Stimulated activated CD4-positive, alpha-beta T cell treated with anti-CD3 and anti-CD28 coated beads, TNF-alpha, amount 100 ng/mL, for 4 hours (primary cell): ENCODE measurements at regions not wholly inside any gene's neighbourhood (a gene's known extent, or its start where the extent isn't known, plus 50 kb on each side); places are given as distances from the start of the nearest gene placed in this dataset.
"Not testable (repeated sequence)": the region's sequence is repeated elsewhere in the genome, so short reads cannot be mapped to it uniquely, and the experiment has no call there.

Experiments
- DNase-seq, 3 experiments: peaks; one replicate each; pipeline ENCODE4 v3.0.0-alpha.2; 2020; ENCODE audit warnings: low read depth in 3 of 3

DNA sequence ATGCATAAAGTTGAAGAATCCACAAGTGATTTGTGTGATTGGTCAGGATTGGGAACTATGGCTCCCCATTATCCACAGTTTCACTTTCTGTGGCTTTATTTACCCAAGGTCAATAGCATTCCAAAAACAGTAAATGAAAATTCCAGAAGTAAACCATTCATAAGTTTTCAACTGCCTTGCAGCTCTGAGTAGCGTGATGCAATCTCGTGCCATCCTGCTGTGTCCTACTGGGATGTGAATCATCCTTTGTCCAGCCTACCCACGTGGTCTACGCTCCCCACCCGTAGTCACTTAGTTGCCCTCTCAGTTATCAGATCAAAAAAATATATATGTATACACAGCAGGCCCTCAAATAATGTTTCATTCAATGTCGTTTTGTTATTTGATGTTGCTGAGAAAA, 89.0 kb upstream of the DLGAP1 start:
- no peak for DNase-seq

DNA sequence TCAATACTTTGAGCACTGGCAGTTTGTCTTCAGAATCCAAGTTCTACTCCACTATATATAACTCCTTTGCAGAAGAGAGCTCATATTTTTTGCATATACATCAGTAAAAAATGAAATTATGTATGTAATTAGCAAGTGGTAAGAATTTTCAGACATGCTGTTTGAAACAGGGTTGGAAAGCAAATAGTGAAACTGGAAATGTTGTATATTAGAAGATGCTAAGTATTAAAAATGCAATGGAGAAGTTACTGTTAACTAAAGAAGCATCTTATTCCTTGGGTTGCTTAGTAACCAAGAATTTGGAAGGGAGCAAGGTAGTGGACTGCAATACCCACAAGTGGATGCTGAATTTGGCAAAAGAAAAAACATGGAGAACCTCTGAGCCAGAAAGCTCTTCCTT, 88.6 kb upstream of the DLGAP1 start:
- no peak for DNase-seq

DNA sequence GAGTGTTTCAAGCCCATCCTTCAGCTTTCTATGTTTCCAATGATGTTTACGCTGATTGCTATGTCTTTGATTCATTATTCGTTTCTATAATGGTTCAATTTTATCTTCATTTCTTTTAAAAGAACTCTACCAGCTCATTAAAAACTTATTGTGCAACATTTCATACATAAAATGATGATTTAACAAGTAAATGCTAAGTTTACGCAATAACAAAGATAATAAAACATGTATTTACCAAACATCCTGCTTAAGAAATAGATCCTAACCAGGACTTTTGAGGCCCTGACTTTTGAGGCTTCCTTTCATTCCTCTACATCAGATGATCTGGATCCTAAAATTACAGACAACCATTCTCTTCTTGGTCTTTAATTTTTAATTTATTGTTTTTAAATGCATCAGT, 86.5 kb upstream of the DLGAP1 start:
- DNase-seq: no peak

DNA sequence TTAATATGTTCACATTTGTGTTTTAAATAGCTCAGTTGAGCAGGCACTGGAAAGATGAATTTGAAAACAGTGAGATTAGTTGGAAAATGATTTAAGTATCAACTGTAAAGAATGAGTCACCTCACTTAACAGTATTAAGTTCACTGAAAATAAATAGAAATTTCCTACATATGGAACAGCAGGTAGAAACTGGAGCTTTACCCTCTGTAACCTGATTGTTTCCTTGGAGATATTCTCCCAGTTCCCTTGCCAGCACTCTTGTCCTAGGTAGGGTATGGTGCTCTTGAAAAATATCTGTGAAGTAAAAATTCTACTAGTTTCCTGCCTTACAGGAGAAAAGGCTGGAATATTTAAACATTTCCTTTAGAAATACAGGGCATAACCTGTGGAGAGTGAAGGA, 81.3 kb upstream of the DLGAP1 start:
- no peak for DNase-seq

DNA sequence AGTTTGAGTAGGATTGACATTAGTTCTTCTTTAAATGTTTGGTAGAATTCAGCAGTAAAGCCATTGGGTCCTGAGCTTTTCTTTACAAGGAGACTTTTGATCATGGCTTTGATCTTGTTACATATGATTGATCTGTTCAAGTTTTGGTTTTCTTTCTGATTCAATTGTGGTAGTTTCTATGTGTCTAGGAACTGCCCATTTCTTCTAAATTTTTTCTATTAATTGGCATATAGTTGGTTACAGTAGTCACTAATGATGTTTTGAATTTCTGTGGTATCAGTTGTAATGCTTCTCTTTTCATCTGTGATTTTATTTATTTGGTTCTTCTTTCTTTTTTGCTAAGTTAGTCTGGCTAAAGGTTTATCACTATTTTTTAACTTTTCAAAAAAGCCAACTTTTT, 73.3 kb upstream of the DLGAP1 start:
- no peak for DNase-seq

DNA sequence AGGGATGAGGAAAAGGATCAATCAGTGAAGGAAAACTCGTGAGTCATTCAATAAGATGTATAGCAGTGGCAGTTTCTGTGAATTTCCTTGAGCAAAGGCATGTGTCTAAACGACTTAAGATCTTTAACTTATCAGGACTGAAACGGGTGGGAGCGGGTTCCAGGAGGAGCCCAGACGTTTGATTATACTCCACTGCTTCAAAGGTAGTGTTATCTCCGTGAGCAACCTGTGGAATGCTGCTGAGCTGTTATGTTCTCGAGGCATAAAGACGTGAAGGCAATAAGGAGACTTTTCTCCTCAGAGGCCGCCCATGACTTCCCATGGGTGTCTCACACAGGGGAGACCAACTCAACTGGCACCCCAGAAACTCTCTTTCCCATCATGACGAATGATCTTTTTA, 72.7 kb upstream of the DLGAP1 start:
- not testable (repeated sequence) for DNase-seq

DNA sequence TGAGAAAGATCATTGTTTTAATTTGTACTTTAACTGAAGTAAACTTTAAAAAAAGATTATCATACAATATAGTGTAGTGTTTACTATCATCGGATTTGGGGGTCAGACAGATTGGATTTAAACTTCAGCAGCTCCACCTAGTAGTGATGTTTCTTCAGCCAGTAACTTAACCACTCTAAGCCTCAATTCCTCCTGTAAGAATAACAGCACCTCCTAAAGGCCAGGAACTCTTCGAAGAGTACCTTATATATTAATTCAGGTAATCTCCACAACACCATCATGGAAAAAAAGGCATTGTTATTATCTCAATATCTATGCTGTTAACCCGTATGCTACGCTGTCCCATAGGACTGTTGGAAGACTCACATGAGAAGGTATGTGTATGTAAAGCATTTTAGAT, 69.0 kb upstream of the DLGAP1 start:
- DNase-seq: no peak

- DNase-seq: no peak
Observed at GRCh38 chr18:4511166-4511565, 56.1 kb upstream of the DLGAP1 start.

DNA sequence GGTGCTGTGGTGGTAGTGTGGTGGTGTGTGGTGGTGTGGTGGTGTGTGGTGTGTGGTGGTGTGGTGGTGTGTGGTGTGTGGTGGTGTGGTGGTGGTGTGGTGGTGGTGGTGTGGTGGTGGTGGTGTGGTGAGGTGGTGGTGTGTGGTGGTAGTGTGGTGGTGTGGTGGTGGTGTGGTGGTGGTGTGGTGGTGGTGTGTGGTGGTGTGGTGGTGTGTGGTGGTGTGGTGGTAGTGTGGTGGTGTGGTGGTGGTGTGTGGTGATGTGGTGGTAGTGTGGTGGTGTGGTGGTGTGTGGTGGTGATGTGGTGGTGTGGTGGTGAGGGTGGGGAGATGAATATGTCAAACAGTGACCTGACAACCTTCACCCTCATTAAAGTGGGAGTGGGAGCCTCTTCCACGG, 55.6 kb upstream of the DLGAP1 start:
- no peak for DNase-seq

DNA sequence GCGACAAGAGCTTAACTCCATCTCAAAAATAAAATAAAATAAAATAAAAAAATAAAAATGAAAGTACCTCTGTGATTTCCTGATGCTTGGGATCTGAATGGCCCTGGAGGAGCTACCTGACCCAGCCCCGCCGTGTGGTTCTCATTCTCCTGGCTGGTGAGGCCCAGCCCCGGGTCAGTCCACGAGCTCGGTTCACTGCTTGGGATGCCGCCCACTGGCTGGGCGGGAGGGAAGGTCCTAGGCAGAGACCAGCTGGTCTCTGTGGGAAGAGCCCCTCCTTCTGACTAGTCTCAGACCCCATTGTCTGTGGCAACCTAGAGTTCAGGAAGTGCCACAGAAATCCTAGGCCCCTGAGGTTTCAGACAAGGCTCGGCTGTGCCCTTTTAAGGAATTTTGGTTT, 55.1 kb upstream of the DLGAP1 start:
- DNase-seq: no peak
